T-cell (primary cell): ENCODE measurements at regions not wholly inside any gene's neighbourhood (a gene's known extent, or its start where the extent isn't known, plus 50 kb on each side); places are given as distances from the start of the nearest gene placed in this dataset.

Experiments
- ATAC-seq, 4 experiments: fragments of 200-7000 bp in 3 of 4; fragments of 150-1000 bp in 1 of 4; cut with Tn5 transposase; replicated peaks in 1 of 4; 1 replicate in 3 of 4; 2 replicates in 1 of 4; pipeline ENCODE4 v1.10.0; 2021; ENCODE audit warnings: moderate library complexity in 3 of 4, mild to moderate bottlenecking in 2 of 4, moderate number of reproducible peaks in 1 of 4
- CTCF ChIA-PET, 2 donors: fragments of 300-600 bp; sonication (Branson Sonifier 250); formaldehyde crosslinking; loops; one replicate each; lab custom pipeline; 2022; ENCODE audit warnings: antibody characterized with exemption in 2 of 2; lab: Charles Lee
- POLR2A ChIA-PET, 2 donors: fragments of 300-600 bp; sonication (Branson Sonifier 250); formaldehyde crosslinking; loops; one replicate each; lab custom pipeline; 2022; ENCODE audit warnings: antibody characterized with exemption in 2 of 2; lab: Charles Lee
- DNase-seq, 35 experiments: peaks; one replicate each; pipeline versions ENCODE4 v3.0.0 to v3.0.0-alpha.2; 2013 to 2023
- H3K27ac ChIP-seq: one replicate; pipeline ENCODE4 v1.5.1; 2013; ENCODE audit warnings: low read length
- H3K27me3 ChIP-seq, 2 experiments: replicated peaks in 1 of 2; 1 replicate in 1 of 2; 2 replicates in 1 of 2; pipeline versions ENCODE4 v1.6.1 to v1.7.0; 2013; ENCODE audit warnings: low read length in 1 of 2, mixed read lengths in 1 of 2; ENCODE audit not compliant: control insufficient read depth in 2 of 2, insufficient read depth in 2 of 2; ENCODE audit errors: extremely low read depth in 1 of 2
- H3K36me3 ChIP-seq, 2 donors: 1 replicate in 1 of 2; 2 replicates in 1 of 2; pipeline versions ENCODE4 v1.6.1 to v1.7.0; 2013; ENCODE audit warnings: low read length in 1 of 2; ENCODE audit not compliant: control insufficient read depth in 2 of 2, insufficient read depth in 1 of 2; ENCODE audit errors: extremely low read depth in 1 of 2
- H3K4me1 ChIP-seq, 2 experiments: 1 replicate in 1 of 2; 2 replicates in 1 of 2; pipeline versions ENCODE4 v1.6.1 to v1.7.0; 2013; ENCODE audit warnings: low read length in 2 of 2, mixed read lengths in 1 of 2; ENCODE audit not compliant: insufficient read depth in 2 of 2, control insufficient read depth in 1 of 2; ENCODE audit errors: extremely low read depth in 1 of 2
- H3K4me3 ChIP-seq, 2 donors: 1 replicate in 1 of 2; 2 replicates in 1 of 2; pipeline versions ENCODE4 v1.5.1 to v1.7.0; 2013; ENCODE audit warnings: mild to moderate bottlenecking in 2 of 2, low read length in 1 of 2, moderate library complexity in 1 of 2; ENCODE audit not compliant: control insufficient read depth in 1 of 2; ENCODE audit errors: extremely low read depth in 1 of 2
- H3K9me3 ChIP-seq: 2 replicates; pipeline ENCODE4 v1.7.0; 2013
- H3K27ac Mint-ChIP-seq, 2 donors: one replicate each; pipeline ENCODE4 v1.8.0; 2020 to 2021; ENCODE audit warnings: mild to moderate bottlenecking in 2 of 2, mixed read lengths in 2 of 2
- H3K27me3 Mint-ChIP-seq, 2 donors: one replicate each; pipeline ENCODE4 v1.8.0; 2021 to 2022; ENCODE audit warnings: mixed read lengths in 2 of 2
- H3K36me3 Mint-ChIP-seq: one replicate; pipeline ENCODE4 v1.8.0; 2021; ENCODE audit warnings: mixed read lengths
- H3K4me1 Mint-ChIP-seq, 3 donors: one replicate each; pipeline ENCODE4 v1.8.0; 2020 to 2022; ENCODE audit warnings: mixed read lengths in 3 of 3, mild to moderate bottlenecking in 1 of 3
- H3K4me3 Mint-ChIP-seq, 3 donors: one replicate each; pipeline ENCODE4 v1.8.0; 2020 to 2022; ENCODE audit warnings: mild to moderate bottlenecking in 3 of 3, mixed read lengths in 3 of 3, moderate library complexity in 3 of 3
- H3K9me3 Mint-ChIP-seq, 3 donors: one replicate each; pipeline ENCODE4 v1.8.0; 2020 to 2022; ENCODE audit warnings: mixed read lengths in 3 of 3
- WGBS: methylation state at CpG from one replicate; pipeline ENCODE4 v1.1.5; 2013; ENCODE audit warnings: missing lambda C conversion rate; ENCODE audit not compliant: insufficient coverage; 5-methylcytosine and 5-hydroxymethylcytosine counted together

DNA sequence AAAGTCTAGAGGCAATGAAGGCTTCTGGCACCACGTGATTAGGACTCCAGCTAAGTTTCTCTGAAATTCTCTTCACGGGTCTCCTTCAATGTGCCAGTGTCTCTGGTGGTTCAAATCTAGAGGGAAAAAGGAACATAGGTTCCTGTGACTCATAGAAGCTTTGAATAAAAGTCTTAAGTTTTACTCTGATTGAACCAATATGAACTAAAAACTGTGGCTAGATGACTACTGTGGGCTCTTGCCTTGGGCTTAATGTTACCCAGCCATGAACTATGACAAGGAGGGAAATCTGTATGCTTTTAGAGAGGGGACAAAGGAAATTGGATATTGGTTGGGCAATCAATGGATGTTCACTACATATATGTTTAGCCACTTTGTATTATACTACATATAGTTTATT lies 49.9 kb upstream of the TEX13D start:
- H3K4me1 Mint-ChIP-seq: peaks cover 0 to 7% (median 0%) of the 10 kb centered on the region in 3 donors
- POLR2A ChIA-PET: no interaction called here
- 83% methylated on average over 1 of the region's 2 CpGs for WGBS
- DNase-seq (no peak), ATAC-seq (no peak)
- Histone ChIP-seq H3K27ac (no peak overlapping the region), H3K4me1 (no peaks in the 10 kb centered on the region), H3K4me3 (no peak overlapping the region), H3K9me3 (no peaks in the 10 kb centered on the region), H3K27me3 (no peaks in the 10 kb centered on the region), H3K36me3 (no peaks in the 10 kb centered on the region)
- no peak overlapping the region for H3K4me3 Mint-ChIP-seq
- H3K27me3 Mint-ChIP-seq: peaks cover 0 to 5% of the 10 kb centered on the region in 2 donors
- no peak overlapping the region for H3K27ac Mint-ChIP-seq
- no peaks in the 10 kb centered on the region for H3K36me3 Mint-ChIP-seq
- CTCF ChIA-PET: interaction anchor here in 1 of 2 donors (0.6 kb wide), 1 partner anchor 23 kb away, joined by 4 read pairs; no protein-coding TSS in a partner anchor
- H3K9me3 Mint-ChIP-seq: no peaks in the 10 kb centered on the region
